ENCODE measurements at regions not wholly inside any gene's neighbourhood (a gene's known extent, or its start where the extent isn't known, plus 50 kb on each side); places are given as distances from the start of the nearest gene placed in this dataset.

GRCh38 chr11:32039149-32039548, 51.7 kb upstream of the RCN1 start:
- DNase-seq (ENCODE audit: insufficient read length) (no peak), FAIRE-seq (no peak)
- TF ChIP-seq TAF1 (IDR thresholded peaks at IDR 0.05; ENCODE audit: borderline replicate concordance, low read depth, low read length) (no peak), POLR2A (IDR thresholded peaks at IDR 0.05; ENCODE audit: low read depth, low read length) (no peak), POLR2AphosphoS5 (IDR thresholded peaks at IDR 0.05; ENCODE audit: low read depth, low read length) (no peak)

GRCh38 chr11:32034680-32035079, 56.2 kb upstream of the RCN1 start:
- TF ChIP-seq TAF1 (IDR thresholded peaks at IDR 0.05; ENCODE audit: borderline replicate concordance, low read depth, low read length) (no peak), POLR2A (IDR thresholded peaks at IDR 0.05; ENCODE audit: low read depth, low read length) (no peak), POLR2AphosphoS5 (IDR thresholded peaks at IDR 0.05; ENCODE audit: low read depth, low read length) (no peak)
- FAIRE-seq (no peak), DNase-seq (ENCODE audit: insufficient read length) (no peak)

GRCh38 chr11:32034149-32034548, 56.7 kb upstream of the RCN1 start:
- no peak for FAIRE-seq
- no peak for TF ChIP-seq POLR2AphosphoS5 (IDR thresholded peaks at IDR 0.05; ENCODE audit: low read depth, low read length)
- no peak for TF ChIP-seq POLR2A (IDR thresholded peaks at IDR 0.05; ENCODE audit: low read depth, low read length)
- no peak for TF ChIP-seq TAF1 (IDR thresholded peaks at IDR 0.05; ENCODE audit: borderline replicate concordance, low read depth, low read length)
- no peak for DNase-seq (ENCODE audit: insufficient read length)

GRCh38 chr11:32033491-32033890, 57.4 kb upstream of the RCN1 start:
- FAIRE-seq (no peak), DNase-seq (ENCODE audit: insufficient read length) (no peak)
- TF ChIP-seq POLR2AphosphoS5 (IDR thresholded peaks at IDR 0.05; ENCODE audit: low read depth, low read length) (no peak), POLR2A (IDR thresholded peaks at IDR 0.05; ENCODE audit: low read depth, low read length) (no peak), TAF1 (IDR thresholded peaks at IDR 0.05; ENCODE audit: borderline replicate concordance, low read depth, low read length) (no peak)

- no peak for TF ChIP-seq POLR2AphosphoS5 (IDR thresholded peaks at IDR 0.05; ENCODE audit: low read depth, low read length)
- TF ChIP-seq TAF1 (IDR thresholded peaks at IDR 0.05; ENCODE audit: borderline replicate concordance, low read depth, low read length) = no peak
- no peak for TF ChIP-seq POLR2A (IDR thresholded peaks at IDR 0.05; ENCODE audit: low read depth, low read length)
- DNase-seq (ENCODE audit: insufficient read length) = no peak
- FAIRE-seq = peak; percentile 5
These were observed 57.8 kb upstream of the RCN1 start for GRCh38 chr11:32033067-32033466.

GRCh38 chr11:32032478-32032877, 58.4 kb upstream of the RCN1 start:
- no peak for TF ChIP-seq TAF1 (IDR thresholded peaks at IDR 0.05; ENCODE audit: borderline replicate concordance, low read depth, low read length)
- TF ChIP-seq POLR2A (IDR thresholded peaks at IDR 0.05; ENCODE audit: low read depth, low read length) = no peak
- TF ChIP-seq POLR2AphosphoS5 (IDR thresholded peaks at IDR 0.05; ENCODE audit: low read depth, low read length) = no peak
- DNase-seq (ENCODE audit: insufficient read length) (no peak), FAIRE-seq (peak; percentile 65)

- FAIRE-seq (peak; percentile 9), DNase-seq (ENCODE audit: insufficient read length) (no peak)
- TF ChIP-seq POLR2AphosphoS5 (IDR thresholded peaks at IDR 0.05; ENCODE audit: low read depth, low read length) (no peak), POLR2A (IDR thresholded peaks at IDR 0.05; ENCODE audit: low read depth, low read length) (no peak), TAF1 (IDR thresholded peaks at IDR 0.05; ENCODE audit: borderline replicate concordance, low read depth, low read length) (no peak)
These were observed 58.8 kb upstream of the RCN1 start for GRCh38 chr11:32032052-32032451.

- FAIRE-seq (no peak), DNase-seq (ENCODE audit: insufficient read length) (no peak)
- TF ChIP-seq TAF1 (IDR thresholded peaks at IDR 0.05; ENCODE audit: borderline replicate concordance, low read depth, low read length) = no peak
- TF ChIP-seq POLR2AphosphoS5 (IDR thresholded peaks at IDR 0.05; ENCODE audit: low read depth, low read length) = no peak
- no peak for TF ChIP-seq POLR2A (IDR thresholded peaks at IDR 0.05; ENCODE audit: low read depth, low read length)
These were observed 59.9 kb upstream of the RCN1 start for GRCh38 chr11:32030875-32031503.

GRCh38 chr11:32029721-32030120, 61.2 kb upstream of the RCN1 start:
- DNase-seq (ENCODE audit: insufficient read length) = no peak
- no peak for FAIRE-seq
- TF ChIP-seq TAF1 (IDR thresholded peaks at IDR 0.05; ENCODE audit: borderline replicate concordance, low read depth, low read length) (no peak), POLR2AphosphoS5 (IDR thresholded peaks at IDR 0.05; ENCODE audit: low read depth, low read length) (no peak), POLR2A (IDR thresholded peaks at IDR 0.05; ENCODE audit: low read depth, low read length) (no peak)

GRCh38 chr11:32028201-32028600, 62.7 kb upstream of the RCN1 start:
- TF ChIP-seq TAF1 (IDR thresholded peaks at IDR 0.05; ENCODE audit: borderline replicate concordance, low read depth, low read length) (no peak), POLR2A (IDR thresholded peaks at IDR 0.05; ENCODE audit: low read depth, low read length) (no peak), POLR2AphosphoS5 (IDR thresholded peaks at IDR 0.05; ENCODE audit: low read depth, low read length) (no peak)
- FAIRE-seq (no peak), DNase-seq (ENCODE audit: insufficient read length) (no peak)

GRCh38 chr11:32026766-32027165, 64.1 kb upstream of the RCN1 start:
- TF ChIP-seq POLR2A (IDR thresholded peaks at IDR 0.05; ENCODE audit: low read depth, low read length) (no peak), TAF1 (IDR thresholded peaks at IDR 0.05; ENCODE audit: borderline replicate concordance, low read depth, low read length) (no peak), POLR2AphosphoS5 (IDR thresholded peaks at IDR 0.05; ENCODE audit: low read depth, low read length) (no peak)
- FAIRE-seq (no peak), DNase-seq (ENCODE audit: insufficient read length) (no peak)

GRCh38 chr11:32024948-32025347, 65.9 kb upstream of the RCN1 start:
- DNase-seq (ENCODE audit: insufficient read length) (no peak), FAIRE-seq (no peak)
- TF ChIP-seq POLR2A (IDR thresholded peaks at IDR 0.05; ENCODE audit: low read depth, low read length) (no peak), TAF1 (IDR thresholded peaks at IDR 0.05; ENCODE audit: borderline replicate concordance, low read depth, low read length) (no peak), POLR2AphosphoS5 (IDR thresholded peaks at IDR 0.05; ENCODE audit: low read depth, low read length) (no peak)

All from GM12892 (cell line).